ENCODE measurements at regions not wholly inside any gene's neighbourhood (a gene's known extent, or its start where the extent isn't known, plus 50 kb on each side); places are given as distances from the start of the nearest gene placed in this dataset.

DNA sequence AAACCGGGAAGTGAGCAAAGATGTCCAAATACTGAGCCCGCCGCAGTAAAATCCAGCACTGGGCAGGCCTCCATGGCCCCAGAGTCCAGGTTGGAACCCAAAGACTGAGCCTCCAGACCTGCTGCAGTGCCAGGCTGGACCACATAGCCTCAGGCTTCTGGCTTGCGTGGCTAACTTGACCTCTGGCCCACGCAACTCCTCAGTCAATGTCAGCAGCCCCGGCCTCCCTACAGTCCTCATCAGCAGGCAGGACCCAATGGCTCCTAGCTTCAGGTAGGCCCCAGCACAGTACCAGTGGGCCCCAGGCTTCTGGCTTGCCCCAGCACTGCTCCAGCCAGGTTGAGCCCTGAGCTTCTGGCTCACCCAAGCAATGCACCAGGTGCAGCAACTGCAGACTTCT, 245.1 kb upstream of the AFDN start:
- no peak overlapping the region for H3K4me3 ChIP-seq (ENCODE audit: low read depth, low read length)
- TF ChIP-seq, protein P1, sequence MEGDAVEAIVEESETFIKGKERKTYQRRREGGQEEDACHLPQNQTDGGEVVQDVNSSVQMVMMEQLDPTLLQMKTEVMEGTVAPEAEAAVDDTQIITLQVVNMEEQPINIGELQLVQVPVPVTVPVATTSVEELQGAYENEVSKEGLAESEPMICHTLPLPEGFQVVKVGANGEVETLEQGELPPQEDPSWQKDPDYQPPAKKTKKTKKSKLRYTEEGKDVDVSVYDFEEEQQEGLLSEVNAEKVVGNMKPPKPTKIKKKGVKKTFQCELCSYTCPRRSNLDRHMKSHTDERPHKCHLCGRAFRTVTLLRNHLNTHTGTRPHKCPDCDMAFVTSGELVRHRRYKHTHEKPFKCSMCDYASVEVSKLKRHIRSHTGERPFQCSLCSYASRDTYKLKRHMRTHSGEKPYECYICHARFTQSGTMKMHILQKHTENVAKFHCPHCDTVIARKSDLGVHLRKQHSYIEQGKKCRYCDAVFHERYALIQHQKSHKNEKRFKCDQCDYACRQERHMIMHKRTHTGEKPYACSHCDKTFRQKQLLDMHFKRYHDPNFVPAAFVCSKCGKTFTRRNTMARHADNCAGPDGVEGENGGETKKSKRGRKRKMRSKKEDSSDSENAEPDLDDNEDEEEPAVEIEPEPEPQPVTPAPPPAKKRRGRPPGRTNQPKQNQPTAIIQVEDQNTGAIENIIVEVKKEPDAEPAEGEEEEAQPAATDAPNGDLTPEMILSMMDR (IDR thresholded peaks at IDR 0.05; ENCODE audit: insufficient read depth, low read depth, low read length, missing control alignments) = no peak
- no peak for DNase-seq (ENCODE audit: low read depth)

DNA sequence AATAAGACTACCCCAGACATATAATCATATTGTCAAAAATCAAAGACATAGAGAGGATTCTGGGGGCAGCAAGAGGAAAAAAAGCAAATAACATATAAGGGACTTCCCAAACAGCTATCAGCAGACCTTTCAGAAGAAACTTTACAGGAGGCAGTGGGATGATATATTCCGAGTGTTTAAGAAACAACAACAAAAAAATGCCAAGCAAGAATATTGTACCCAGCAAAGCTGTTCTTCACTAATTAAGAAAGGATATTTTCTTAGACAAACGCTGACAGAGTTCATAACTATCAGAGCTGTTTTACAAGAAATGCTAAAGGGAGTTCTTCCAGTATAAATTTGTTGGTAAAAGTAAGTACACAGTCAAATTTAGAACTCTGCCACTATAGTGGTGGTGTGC, 243.3 kb upstream of the AFDN start:
- DNase-seq (ENCODE audit: low read depth) = no peak
- no peak overlapping the region for H3K4me3 ChIP-seq (ENCODE audit: low read depth, low read length)
- TF ChIP-seq, protein P1 (IDR thresholded peaks at IDR 0.05; ENCODE audit: insufficient read depth, low read depth, low read length, missing control alignments) = no peak

GRCh38 chr6:167588181-167588919, 238.4 kb upstream of the AFDN start:
- TF ChIP-seq, protein P1 (IDR thresholded peaks at IDR 0.05; ENCODE audit: insufficient read depth, low read depth, low read length, missing control alignments) = no peak
- DNase-seq (ENCODE audit: low read depth) = no peak
- H3K4me3 ChIP-seq (ENCODE audit: low read depth, low read length) = no peak overlapping the region

- no peak for DNase-seq (ENCODE audit: low read depth)
- H3K4me3 ChIP-seq (ENCODE audit: low read depth, low read length) = no peak overlapping the region
- TF ChIP-seq, protein P1 (IDR thresholded peaks at IDR 0.05; ENCODE audit: insufficient read depth, low read depth, low read length, missing control alignments) = no peak
Observed at GRCh38 chr6:167588920-167589614, 237.6 kb upstream of the AFDN start.

- H3K4me3 ChIP-seq (ENCODE audit: low read depth, low read length) = no peak overlapping the region
- TF ChIP-seq, protein P1 (IDR thresholded peaks at IDR 0.05; ENCODE audit: insufficient read depth, low read depth, low read length, missing control alignments) = no peak
- no peak for DNase-seq (ENCODE audit: low read depth)
Observed at GRCh38 chr6:167589615-167589940, 237.1 kb upstream of the AFDN start.

DNA sequence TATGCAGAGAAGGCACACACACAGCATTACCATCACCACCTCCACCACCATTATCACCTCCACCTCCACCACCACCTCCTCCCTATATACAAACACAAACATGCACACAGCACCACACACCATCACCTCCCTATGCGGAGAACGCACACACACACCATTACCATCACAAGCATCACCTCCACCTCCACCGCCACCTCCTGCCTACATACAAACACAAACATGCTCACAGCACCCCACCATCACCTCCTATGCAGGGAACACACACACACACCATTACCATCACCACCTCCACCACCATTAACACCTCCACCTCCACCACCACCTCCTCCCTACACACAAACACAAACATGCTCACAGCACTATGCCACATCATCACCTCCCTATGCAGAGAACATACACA, 236.5 kb upstream of the AFDN start:
- no peak for DNase-seq (ENCODE audit: low read depth)
- TF ChIP-seq, protein P1 (IDR thresholded peaks at IDR 0.05; ENCODE audit: insufficient read depth, low read depth, low read length, missing control alignments) = no peak
- H3K4me3 ChIP-seq (ENCODE audit: low read depth, low read length) = no peak overlapping the region

Data from GM12865 (cell line).